ENCODE measurements at regions not wholly inside any gene's neighbourhood (a gene's known extent, or its start where the extent isn't known, plus 50 kb on each side); places are given as distances from the start of the nearest gene placed in this dataset.

- TF ChIP-seq CTCF (IDR thresholded peaks at IDR 0.05) (no peak), POLR2A (IDR thresholded peaks at IDR 0.05) (no peak)
These were observed 86.5 kb upstream of the ACKR3 start for GRCh38 chr2:236483102-236483501.

Data from breast epithelium (tissue), 3 donors.